ENCODE measurements at regions not wholly inside any gene's neighbourhood (a gene's known extent, or its start where the extent isn't known, plus 50 kb on each side); places are given as distances from the start of the nearest gene placed in this dataset.

- peaks cover 0 to 4% (median 0%) of the 10 kb centered on the region in 9 donors for H3K27me3 ChIP-seq
- intact Hi-C loops (cut with DNase I), result no loop called here
- 46 to 61% (median 54%) methylated on average over 4 of the region's 4 CpGs for WGBS, 4 donors
- no peaks in the 10 kb centered on the region for H3K4me1 ChIP-seq
- H3K4me3 ChIP-seq, result no peak overlapping the region
- H3K36me3 ChIP-seq, result no peaks in the 10 kb centered on the region
- H3K27ac ChIP-seq, result no peak overlapping the region
- DNase-seq (no peak), ATAC-seq (no peak)
- H3K9me3 ChIP-seq, result peaks cover 0 to 13% (median 0%) of the 10 kb centered on the region in 12 donors
- TF ChIP-seq POLR2A (IDR thresholded peaks at IDR 0.05) (no peak), CTCF (IDR thresholded peaks at IDR 0.05) (no peak)
These were observed 396.0 kb downstream of the STK39 start for GRCh38 chr2:167851323-167851860.

GRCh38 chr2:167844714-167845530 lies 402.5 kb downstream of the STK39 start:
- no peak for DNase-seq
- no peak for TF ChIP-seq CTCF (IDR thresholded peaks at IDR 0.05)
- no peak for TF ChIP-seq POLR2A (IDR thresholded peaks at IDR 0.05)
- intact Hi-C loops (cut with DNase I), result no loop called here
- no peak overlapping the region for H3K27ac ChIP-seq
- 78 to 82% (median 79%) methylated on average over 8 to 9 of the region's 9 CpGs for WGBS, 4 donors
- H3K36me3 ChIP-seq, result no peaks in the 10 kb centered on the region
- no peak overlapping the region for H3K4me3 ChIP-seq
- no peaks in the 10 kb centered on the region for H3K4me1 ChIP-seq
- ATAC-seq, result no peak
- no peaks in the 10 kb centered on the region for H3K27me3 ChIP-seq
- peaks cover 0 to 13% (median 0%) of the 10 kb centered on the region in 12 donors for H3K9me3 ChIP-seq

- DNase-seq, result no peak
- 71 to 77% (median 76%) methylated on average over 2 of the region's 2 CpGs for WGBS, 4 donors
- Histone ChIP-seq H3K4me1 (no peaks in the 10 kb centered on the region), H3K36me3 (no peaks in the 10 kb centered on the region), H3K27me3 (no peaks in the 10 kb centered on the region), H3K9me3 (peaks cover 0 to 6% (median 0%) of the 10 kb centered on the region in 12 donors), H3K4me3 (no peak overlapping the region), H3K27ac (no peak overlapping the region)
- ATAC-seq, result no peak
- intact Hi-C loops (cut with DNase I), result no loop called here
- TF ChIP-seq CTCF (IDR thresholded peaks at IDR 0.05), result no peak
- TF ChIP-seq POLR2A (IDR thresholded peaks at IDR 0.05), result no peak
These were observed 403.7 kb downstream of the STK39 start for GRCh38 chr2:167843657-167844056.

- H3K4me1 ChIP-seq, result no peaks in the 10 kb centered on the region
- H3K36me3 ChIP-seq, result no peaks in the 10 kb centered on the region
- ATAC-seq, result no peak
- TF ChIP-seq POLR2A (IDR thresholded peaks at IDR 0.05) (no peak), CTCF (IDR thresholded peaks at IDR 0.05) (no peak)
- 29 to 60% (median 53%) methylated on average over 1 of the region's 1 CpG for WGBS, 4 donors
- no peaks in the 10 kb centered on the region for H3K27me3 ChIP-seq
- peaks cover 0 to 2% (median 0%) of the 10 kb centered on the region in 12 donors for H3K9me3 ChIP-seq
- H3K4me3 ChIP-seq, result no peak overlapping the region
- DNase-seq, result no peak
- intact Hi-C loops (cut with DNase I), result no loop called here
- no peak overlapping the region for H3K27ac ChIP-seq
These were observed 404.2 kb downstream of the STK39 start for GRCh38 chr2:167843217-167843616.
